ENCODE measurements at regions not wholly inside any gene's neighbourhood (a gene's known extent, or its start where the extent isn't known, plus 50 kb on each side); places are given as distances from the start of the nearest gene placed in this dataset.

GRCh38 chrX:40150503-40150902, 52.7 kb upstream of the BCOR start:
- TF ChIP-seq CTCF (IDR thresholded peaks at IDR 0.05) (no peak), EZH2 (IDR thresholded peaks at IDR 0.05; ENCODE audit: borderline replicate concordance, insufficient read depth, low read depth, low read length, poor library complexity, severe bottlenecking) (no peak)
